Esophagus muscularis mucosa (tissue), 3 donors: ENCODE measurements at regions not wholly inside any gene's neighbourhood (a gene's known extent, or its start where the extent isn't known, plus 50 kb on each side); places are given as distances from the start of the nearest gene placed in this dataset.

Experiments
- POLR2A ChIP-seq: fragments of 450-650 bp; IDR thresholded peaks from one replicate; pipeline ENCODE4 v1.6.1; 2017; ENCODE audit warnings: antibody characterized with exemption, moderate library complexity, mild to moderate bottlenecking, low read depth
- TF ChIP-seq, protein P1 (sequence below), 3 experiments: fragments of 200-600 bp in 2 of 3; fragments of 450-650 bp in 1 of 3; sonication (generic) in 2 of 3; IDR thresholded peaks; one replicate each; pipeline ENCODE4 v1.5.1; 2017 to 2019; ENCODE audit warnings: antibody characterized with exemption in 3 of 3, mild to moderate bottlenecking in 2 of 3, moderate library complexity in 1 of 3

DNA sequence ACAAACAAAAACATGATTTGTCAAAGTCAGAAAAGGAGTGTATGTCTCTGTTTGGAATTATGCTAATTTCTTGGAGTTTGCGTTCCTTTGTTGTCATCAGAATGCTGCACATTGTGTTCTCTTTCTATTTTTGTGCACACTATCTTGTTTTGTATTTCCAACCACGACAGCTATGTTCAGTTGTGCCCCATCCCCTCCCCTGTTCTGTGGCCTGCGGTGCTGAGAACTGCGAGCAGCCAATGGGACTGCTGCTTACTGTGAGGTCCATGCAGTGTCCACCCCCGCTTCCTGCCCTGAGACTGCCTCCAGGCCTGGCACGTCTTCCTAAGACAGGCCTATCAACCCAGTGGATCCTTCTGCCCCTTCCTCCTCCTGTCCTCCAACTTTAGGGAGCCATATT, 76.8 kb downstream of the PALM2AKAP2 start:
- no peak for TF ChIP-seq POLR2A
- TF ChIP-seq, protein P1, sequence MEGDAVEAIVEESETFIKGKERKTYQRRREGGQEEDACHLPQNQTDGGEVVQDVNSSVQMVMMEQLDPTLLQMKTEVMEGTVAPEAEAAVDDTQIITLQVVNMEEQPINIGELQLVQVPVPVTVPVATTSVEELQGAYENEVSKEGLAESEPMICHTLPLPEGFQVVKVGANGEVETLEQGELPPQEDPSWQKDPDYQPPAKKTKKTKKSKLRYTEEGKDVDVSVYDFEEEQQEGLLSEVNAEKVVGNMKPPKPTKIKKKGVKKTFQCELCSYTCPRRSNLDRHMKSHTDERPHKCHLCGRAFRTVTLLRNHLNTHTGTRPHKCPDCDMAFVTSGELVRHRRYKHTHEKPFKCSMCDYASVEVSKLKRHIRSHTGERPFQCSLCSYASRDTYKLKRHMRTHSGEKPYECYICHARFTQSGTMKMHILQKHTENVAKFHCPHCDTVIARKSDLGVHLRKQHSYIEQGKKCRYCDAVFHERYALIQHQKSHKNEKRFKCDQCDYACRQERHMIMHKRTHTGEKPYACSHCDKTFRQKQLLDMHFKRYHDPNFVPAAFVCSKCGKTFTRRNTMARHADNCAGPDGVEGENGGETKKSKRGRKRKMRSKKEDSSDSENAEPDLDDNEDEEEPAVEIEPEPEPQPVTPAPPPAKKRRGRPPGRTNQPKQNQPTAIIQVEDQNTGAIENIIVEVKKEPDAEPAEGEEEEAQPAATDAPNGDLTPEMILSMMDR (IDR thresholded peaks at IDR 0.05), result no peak
